Posterior vena cava (tissue), 2 donors: ENCODE measurements at regions not wholly inside any gene's neighbourhood (a gene's known extent, or its start where the extent isn't known, plus 50 kb on each side); places are given as distances from the start of the nearest gene placed in this dataset.
"Not testable (repeated sequence)": the region's sequence is repeated elsewhere in the genome, so short reads cannot be mapped to it uniquely, and the experiment has no call there.

Experiments used
- DNase-seq: peaks from one replicate; pipeline ENCODE4 v3.0.0-alpha.2; 2020; ENCODE audit warnings: low spot score
- intact Hi-C, 2 donors: fragments of 100-400 bp; cut with DNase I; formaldehyde crosslinking; loops; one replicate each; pipeline versions ENCODE4 v1.14.1 to v1.14.2; 2022 to 2023
- donor health status: DM: yes; HTN: yes; CAD: no.
- donor health status: DM: yes; HTN: yes; CAD: no.

DNA sequence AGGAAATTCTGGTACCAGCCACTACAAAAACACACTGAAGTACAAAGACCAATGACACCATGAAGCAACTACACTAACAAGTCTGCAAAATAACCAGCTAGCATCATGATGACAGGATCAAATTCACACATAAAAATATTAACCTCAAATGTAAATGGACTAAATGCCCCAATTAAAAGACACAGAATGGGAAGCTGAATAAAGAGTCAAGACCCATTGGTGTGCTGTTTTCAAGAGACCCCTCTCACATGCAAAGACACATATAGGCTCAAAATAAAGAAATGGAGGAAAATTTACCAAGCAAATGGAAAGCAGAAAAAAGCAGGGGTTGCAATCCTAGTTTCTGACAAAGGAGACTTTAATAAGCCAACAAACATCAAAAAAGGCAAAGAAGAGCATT lies 50.5 kb upstream of the EFNA5 start:
- intact Hi-C loops: not testable (repeated sequence)

More for the DNA sequence above, 50.5 kb upstream of the EFNA5 start:
- not testable (repeated sequence) for DNase-seq
